ENCODE measurements at regions not wholly inside any gene's neighbourhood (a gene's known extent, or its start where the extent isn't known, plus 50 kb on each side); places are given as distances from the start of the nearest gene placed in this dataset.

- TF ChIP-seq, protein P1, sequence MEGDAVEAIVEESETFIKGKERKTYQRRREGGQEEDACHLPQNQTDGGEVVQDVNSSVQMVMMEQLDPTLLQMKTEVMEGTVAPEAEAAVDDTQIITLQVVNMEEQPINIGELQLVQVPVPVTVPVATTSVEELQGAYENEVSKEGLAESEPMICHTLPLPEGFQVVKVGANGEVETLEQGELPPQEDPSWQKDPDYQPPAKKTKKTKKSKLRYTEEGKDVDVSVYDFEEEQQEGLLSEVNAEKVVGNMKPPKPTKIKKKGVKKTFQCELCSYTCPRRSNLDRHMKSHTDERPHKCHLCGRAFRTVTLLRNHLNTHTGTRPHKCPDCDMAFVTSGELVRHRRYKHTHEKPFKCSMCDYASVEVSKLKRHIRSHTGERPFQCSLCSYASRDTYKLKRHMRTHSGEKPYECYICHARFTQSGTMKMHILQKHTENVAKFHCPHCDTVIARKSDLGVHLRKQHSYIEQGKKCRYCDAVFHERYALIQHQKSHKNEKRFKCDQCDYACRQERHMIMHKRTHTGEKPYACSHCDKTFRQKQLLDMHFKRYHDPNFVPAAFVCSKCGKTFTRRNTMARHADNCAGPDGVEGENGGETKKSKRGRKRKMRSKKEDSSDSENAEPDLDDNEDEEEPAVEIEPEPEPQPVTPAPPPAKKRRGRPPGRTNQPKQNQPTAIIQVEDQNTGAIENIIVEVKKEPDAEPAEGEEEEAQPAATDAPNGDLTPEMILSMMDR (IDR thresholded peaks at IDR 0.05; ENCODE audit: low read depth, low read length, missing control alignments): no peak
- DNase-seq (ENCODE audit: low read depth): no peak
- no peak overlapping the region for H3K4me3 ChIP-seq (ENCODE audit: low read depth, low read length)
Observed at GRCh38 chr13:76644906-76645305, 241.3 kb downstream of the KCTD12 start.

DNA sequence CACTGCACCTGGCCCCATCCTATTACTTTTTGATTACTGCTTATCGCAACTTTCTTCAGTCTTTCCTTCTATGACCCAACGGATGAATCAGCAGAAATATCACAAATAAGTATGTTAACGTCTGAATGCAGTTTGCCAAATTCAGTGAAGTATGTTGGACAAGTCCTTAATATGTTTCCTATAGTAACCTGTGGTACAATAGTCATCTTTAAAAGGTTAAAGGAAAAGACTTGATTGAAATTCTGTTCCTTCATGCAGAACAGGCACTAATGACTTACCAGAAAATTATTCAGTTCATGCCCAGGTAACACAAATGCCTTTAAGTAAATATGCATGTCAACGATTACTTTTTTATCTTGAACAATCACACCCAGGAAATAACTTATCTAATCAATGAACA lies 242.6 kb downstream of the KCTD12 start:
- TF ChIP-seq, protein P1 (IDR thresholded peaks at IDR 0.05; ENCODE audit: low read depth, low read length, missing control alignments): no peak
- no peak overlapping the region for H3K4me3 ChIP-seq (ENCODE audit: low read depth, low read length)
- no peak for DNase-seq (ENCODE audit: low read depth)

- TF ChIP-seq, protein P1 (IDR thresholded peaks at IDR 0.05; ENCODE audit: low read depth, low read length, missing control alignments): no peak
- DNase-seq (ENCODE audit: low read depth): no peak
- H3K4me3 ChIP-seq (ENCODE audit: low read depth, low read length): no peak overlapping the region
Observed at GRCh38 chr13:76641056-76641455, 245.1 kb downstream of the KCTD12 start.

DNA sequence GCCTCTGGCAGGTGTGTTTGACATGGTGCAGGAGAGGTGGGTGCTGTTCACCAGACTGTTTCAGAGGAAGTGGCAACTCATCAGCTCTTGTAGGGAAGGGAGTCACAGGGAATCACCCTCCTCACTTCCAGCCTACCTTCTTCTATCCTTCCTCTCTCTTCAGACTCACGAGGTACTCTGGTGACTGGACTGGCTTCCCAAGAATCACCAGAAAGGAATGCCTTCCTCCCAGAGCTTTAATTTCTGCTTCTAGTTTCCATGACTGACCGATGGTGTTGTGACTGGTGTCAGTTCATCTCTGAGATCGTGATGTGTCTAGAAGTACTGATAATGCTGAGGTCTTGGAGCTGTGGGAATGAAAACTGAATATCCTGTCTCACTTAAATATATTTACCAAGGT lies 247.3 kb downstream of the KCTD12 start:
- TF ChIP-seq, protein P1 (IDR thresholded peaks at IDR 0.05; ENCODE audit: low read depth, low read length, missing control alignments): no peak
- no peak for DNase-seq (ENCODE audit: low read depth)
- no peak overlapping the region for H3K4me3 ChIP-seq (ENCODE audit: low read depth, low read length)

DNA sequence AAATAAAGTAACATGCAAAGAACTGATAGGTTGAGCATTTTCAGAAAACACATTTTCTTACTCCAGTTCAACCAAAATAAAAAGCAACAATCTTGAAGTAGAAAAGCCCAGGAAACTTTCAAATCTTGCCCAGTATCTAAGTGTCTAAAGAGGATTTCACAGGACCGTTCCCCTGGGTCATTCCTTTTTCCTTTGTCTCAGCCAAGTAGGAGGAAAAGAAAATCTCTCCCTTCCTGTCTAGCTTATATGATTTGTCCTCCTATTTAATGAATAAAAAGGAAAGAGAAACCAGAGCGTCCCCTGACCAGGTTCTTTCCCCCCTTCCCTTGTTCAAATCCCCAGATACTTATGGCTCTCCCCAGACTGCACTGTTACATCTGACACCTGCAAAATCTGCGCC lies 248.0 kb downstream of the KCTD12 start:
- TF ChIP-seq, protein P1 (IDR thresholded peaks at IDR 0.05; ENCODE audit: low read depth, low read length, missing control alignments): no peak

DNA sequence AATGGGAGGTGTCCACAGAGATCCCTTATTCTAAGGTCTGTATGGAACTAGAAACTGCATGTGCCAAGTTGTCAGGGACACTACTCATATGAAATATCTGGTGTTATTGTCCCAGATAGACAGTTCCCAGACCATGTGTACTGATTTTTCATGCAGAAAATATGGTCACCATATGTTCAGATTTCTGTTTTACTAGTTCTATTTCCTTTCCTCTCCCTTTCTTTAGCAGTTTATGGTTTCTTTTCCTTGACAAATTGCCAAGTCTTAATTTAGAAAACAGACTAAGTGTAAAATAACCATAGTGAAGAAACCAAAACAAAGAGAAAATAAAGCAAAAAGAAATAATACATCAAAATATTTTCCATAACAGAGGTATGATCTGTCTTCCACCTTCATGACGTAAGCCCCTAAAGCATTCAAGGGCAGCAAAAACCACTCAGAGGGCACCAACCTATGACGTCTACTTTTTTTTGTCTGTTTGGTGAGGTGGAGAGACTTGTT lies 248.5 kb downstream of the KCTD12 start:
- DNase-seq (ENCODE audit: low read depth): no peak
- TF ChIP-seq, protein P1 (IDR thresholded peaks at IDR 0.05; ENCODE audit: low read depth, low read length, missing control alignments): no peak

More for the DNA sequence above, 248.0 kb downstream of the KCTD12 start:
- DNase-seq (ENCODE audit: low read depth): no peak
- H3K4me3 ChIP-seq (ENCODE audit: low read depth, low read length): no peak overlapping the region

DNA sequence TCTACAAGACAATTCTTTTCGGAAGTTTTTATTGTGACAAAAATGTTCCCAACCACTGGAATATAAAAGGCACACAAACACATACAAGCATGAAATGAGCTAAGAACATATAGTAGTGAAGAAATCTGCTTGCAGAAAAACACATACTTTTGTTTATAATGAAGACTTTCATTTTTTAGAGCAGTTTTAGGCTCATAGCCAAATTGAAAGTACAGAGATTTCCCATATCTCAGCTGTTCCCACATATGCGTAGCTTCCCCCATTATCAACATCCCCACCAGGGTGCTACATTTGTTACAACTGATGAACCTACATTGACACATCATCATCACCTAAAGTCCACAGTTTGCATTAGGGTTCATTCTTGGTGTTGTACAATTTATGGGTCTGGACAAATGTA lies 249.4 kb downstream of the KCTD12 start:
- no peak for DNase-seq (ENCODE audit: low read depth)
- TF ChIP-seq, protein P1 (IDR thresholded peaks at IDR 0.05; ENCODE audit: low read depth, low read length, missing control alignments): no peak
- H3K4me3 ChIP-seq (ENCODE audit: low read depth, low read length): no peak overlapping the region

More for the DNA sequence above, 248.5 kb downstream of the KCTD12 start:
- no peak overlapping the region for H3K4me3 ChIP-seq (ENCODE audit: low read depth, low read length)
